Upper lobe of left lung (tissue), 4 donors: ENCODE measurements at regions not wholly inside any gene's neighbourhood (a gene's known extent, or its start where the extent isn't known, plus 50 kb on each side); places are given as distances from the start of the nearest gene placed in this dataset.

ENCODE experiments used
- CTCF ChIP-seq, 6 experiments: fragments of 450-650 bp in 4 of 6; fragments of 200-600 bp in 2 of 6; sonication (generic) in 2 of 6; IDR thresholded peaks; one replicate each; pipeline ENCODE4 v1.5.1; 2016 to 2019; ENCODE audit warnings: antibody characterized with exemption in 6 of 6
- EP300 ChIP-seq, 4 donors: sonication (generic); formaldehyde crosslinking; IDR thresholded peaks; one replicate each; pipeline ENCODE4 v1.5.1; 2017; ENCODE audit warnings: antibody characterized with exemption in 4 of 4, control low read depth in 2 of 4
- POLR2A ChIP-seq, 4 donors: fragments of 450-650 bp; IDR thresholded peaks; one replicate each; pipeline ENCODE4 v1.5.1; 2016 to 2017; ENCODE audit warnings: antibody characterized with exemption in 4 of 4, mild to moderate bottlenecking in 2 of 4

- no peak for TF ChIP-seq EP300 (IDR thresholded peaks at IDR 0.05)
- no peak for TF ChIP-seq CTCF (IDR thresholded peaks at IDR 0.05)
- TF ChIP-seq POLR2A (IDR thresholded peaks at IDR 0.05) = no peak
Observed at GRCh38 chr11:121748068-121748467, 295.3 kb upstream of the SORL1-AS1 start.
